Neural crest cell (in vitro differentiated cells): ENCODE measurements at regions not wholly inside any gene's neighbourhood (a gene's known extent, or its start where the extent isn't known, plus 50 kb on each side); places are given as distances from the start of the nearest gene placed in this dataset.
A peak's percentile ranks its signal among the peaks of the same experiment; 100 is the strongest.

ENCODE experiments used
- DNase-seq: peaks from one replicate; pipeline ENCODE4 v3.0.0; 2021; ENCODE audit warnings: low read depth, mixed read lengths, low spot score
- H3K27ac Mint-ChIP-seq: one replicate; pipeline ENCODE4 v1.8.0; 2021; ENCODE audit warnings: mild to moderate bottlenecking, mixed read lengths; ENCODE audit not compliant: unreplicated experiment
- H3K27me3 Mint-ChIP-seq: 2 replicates; pipeline ENCODE4 v1.8.0; 2021; ENCODE audit warnings: low read depth, mild to moderate bottlenecking, mixed read lengths
- H3K36me3 Mint-ChIP-seq: 2 replicates; pipeline ENCODE4 v1.8.0; 2021; ENCODE audit warnings: low read depth, mild to moderate bottlenecking, mixed read lengths
- H3K4me1 Mint-ChIP-seq: 2 replicates; pipeline ENCODE4 v1.8.0; 2021; ENCODE audit warnings: mixed read lengths
- H3K4me3 Mint-ChIP-seq: one replicate; pipeline ENCODE4 v1.8.0; 2021; ENCODE audit warnings: mild to moderate bottlenecking, mixed read lengths
- H3K9me3 Mint-ChIP-seq: 2 replicates; pipeline ENCODE4 v1.8.0; 2021; ENCODE audit warnings: mixed read lengths
- CTCF ChIP-seq: fragments of 200-600 bp; sonication (generic); conservative IDR thresholded peaks from 2 replicates; pipeline ENCODE4 v1.5.0; 2021; ENCODE audit warnings: antibody characterized with exemption, mild to moderate bottlenecking

GRCh38 chr2:17148407-17149145 lies 369.7 kb downstream of the RAD51AP2 start:
- H3K4me1 Mint-ChIP-seq = peaks cover 5% of the 10 kb centered on the region
- no peaks in the 10 kb centered on the region for H3K9me3 Mint-ChIP-seq
- TF ChIP-seq CTCF = peak; percentile 55
- no peak overlapping the region for H3K27ac Mint-ChIP-seq
- H3K4me3 Mint-ChIP-seq = no peak overlapping the region
- H3K36me3 Mint-ChIP-seq = no peaks in the 10 kb centered on the region
- no peaks in the 10 kb centered on the region for H3K27me3 Mint-ChIP-seq
- DNase-seq = peak; percentile 9

GRCh38 chr2:17146358-17146757 lies 371.9 kb downstream of the RAD51AP2 start:
- no peaks in the 10 kb centered on the region for H3K9me3 Mint-ChIP-seq
- H3K27ac Mint-ChIP-seq = no peak overlapping the region
- no peak overlapping the region for H3K4me3 Mint-ChIP-seq
- peaks cover 5% of the 10 kb centered on the region for H3K4me1 Mint-ChIP-seq
- no peaks in the 10 kb centered on the region for H3K27me3 Mint-ChIP-seq
- H3K36me3 Mint-ChIP-seq = no peaks in the 10 kb centered on the region
- TF ChIP-seq CTCF = no peak
- DNase-seq = no peak

- TF ChIP-seq CTCF = no peak
- H3K27ac Mint-ChIP-seq = no peak overlapping the region
- no peak for DNase-seq
- H3K4me3 Mint-ChIP-seq = no peak overlapping the region
- no peaks in the 10 kb centered on the region for H3K36me3 Mint-ChIP-seq
- H3K27me3 Mint-ChIP-seq = peaks cover 6% of the 10 kb centered on the region
- no peaks in the 10 kb centered on the region for H3K9me3 Mint-ChIP-seq
- H3K4me1 Mint-ChIP-seq = no peaks in the 10 kb centered on the region
These were observed 381.4 kb downstream of the RAD51AP2 start for GRCh38 chr2:17136877-17137276.

- H3K36me3 Mint-ChIP-seq = no peaks in the 10 kb centered on the region
- peaks cover 6% of the 10 kb centered on the region for H3K27me3 Mint-ChIP-seq
- H3K4me3 Mint-ChIP-seq = no peak overlapping the region
- H3K27ac Mint-ChIP-seq = no peak overlapping the region
- no peaks in the 10 kb centered on the region for H3K9me3 Mint-ChIP-seq
- TF ChIP-seq CTCF = no peak
- no peak for DNase-seq
- no peaks in the 10 kb centered on the region for H3K4me1 Mint-ChIP-seq
These were observed 382.0 kb downstream of the RAD51AP2 start for GRCh38 chr2:17136231-17136630.

GRCh38 chr2:17135619-17136018 lies 382.6 kb downstream of the RAD51AP2 start:
- Mint-ChIP-seq H3K27ac (no peak overlapping the region), H3K4me3 (no peak overlapping the region), H3K4me1 (no peaks in the 10 kb centered on the region), H3K27me3 (peaks cover 6% of the 10 kb centered on the region), H3K9me3 (no peaks in the 10 kb centered on the region), H3K36me3 (no peaks in the 10 kb centered on the region)
- DNase-seq = no peak
- no peak for TF ChIP-seq CTCF
